ENCODE measurements at regions not wholly inside any gene's neighbourhood (a gene's known extent, or its start where the extent isn't known, plus 50 kb on each side); places are given as distances from the start of the nearest gene placed in this dataset.
"Not testable (repeated sequence)": the region's sequence is repeated elsewhere in the genome, so short reads cannot be mapped to it uniquely, and the experiment has no call there.

DNA sequence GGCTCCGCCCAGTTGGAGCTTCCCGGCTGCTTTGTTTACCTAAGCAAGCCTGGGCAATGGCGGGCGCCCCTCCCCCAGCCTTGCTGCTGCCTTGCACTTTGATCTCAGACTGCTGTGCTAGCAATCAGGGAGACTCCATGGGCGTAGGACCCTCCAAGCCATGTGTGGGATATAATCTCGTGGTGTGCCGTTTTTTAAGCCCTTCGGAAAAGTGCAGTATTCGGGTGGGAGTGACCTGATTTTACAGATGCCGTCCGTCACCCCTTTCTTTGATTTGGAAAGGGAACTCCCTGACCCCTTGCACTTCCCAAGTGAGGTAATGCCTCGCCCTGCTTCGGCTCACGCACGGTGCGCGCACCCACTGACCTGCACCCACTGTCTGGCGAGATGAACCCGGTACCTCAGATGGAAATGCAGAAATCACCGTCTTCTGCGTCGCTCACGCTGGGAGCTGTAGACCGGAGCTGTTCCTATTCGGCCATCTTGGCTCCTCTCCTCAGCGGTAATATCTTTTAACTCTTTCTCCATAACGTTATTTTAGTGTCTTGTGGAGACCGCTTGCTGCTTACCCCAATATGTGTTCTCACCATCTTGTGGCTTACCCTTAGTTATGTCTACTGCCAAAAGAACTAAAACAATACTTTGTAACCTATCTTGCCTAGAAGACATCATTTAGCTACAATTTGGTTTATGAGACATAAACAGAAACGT lies 328.7 kb upstream of the EPHA5 start:
- not testable (repeated sequence) for DNase-seq

DNA sequence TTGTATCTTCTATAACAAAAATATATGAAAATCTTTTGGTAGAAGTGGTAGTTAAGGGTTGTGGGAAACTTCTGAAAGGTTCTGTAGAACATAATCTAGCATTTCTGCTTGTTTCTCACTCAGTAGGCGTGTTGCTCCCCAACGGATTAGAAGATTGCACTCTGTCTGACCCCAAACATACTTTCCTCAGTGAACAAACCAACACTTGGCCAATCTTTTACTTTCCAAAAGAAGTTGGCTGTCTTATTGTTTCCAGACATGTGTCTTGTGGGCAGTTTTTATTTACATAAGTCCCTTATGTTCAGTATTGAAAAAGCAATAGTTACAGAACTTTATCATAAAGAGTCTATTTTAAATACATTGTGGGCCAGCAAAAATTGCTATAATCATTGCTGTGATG lies 312.8 kb upstream of the EPHA5 start:
- DNase-seq, result no peak

DNA sequence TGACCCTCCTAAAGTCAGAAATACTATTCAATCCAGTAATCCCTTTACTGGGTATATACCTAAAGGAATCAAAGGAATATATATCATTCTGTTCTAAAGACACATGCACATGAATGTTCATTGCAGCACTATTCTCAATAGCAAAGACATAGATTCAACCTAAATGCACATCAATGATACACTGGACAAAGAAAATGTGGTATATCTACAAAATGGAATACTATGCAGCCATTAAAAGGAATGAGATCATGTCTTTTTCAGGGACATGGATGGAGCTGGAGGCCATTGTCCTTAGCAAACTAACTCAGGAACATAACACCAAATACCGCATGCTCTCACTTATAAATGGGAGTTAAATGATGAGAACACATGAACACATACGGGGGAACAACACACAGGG lies 306.0 kb upstream of the EPHA5 start:
- DNase-seq, result no peak

GRCh38 chr4:65973186-65973585 lies 302.9 kb upstream of the EPHA5 start:
- no peak for DNase-seq

DNA sequence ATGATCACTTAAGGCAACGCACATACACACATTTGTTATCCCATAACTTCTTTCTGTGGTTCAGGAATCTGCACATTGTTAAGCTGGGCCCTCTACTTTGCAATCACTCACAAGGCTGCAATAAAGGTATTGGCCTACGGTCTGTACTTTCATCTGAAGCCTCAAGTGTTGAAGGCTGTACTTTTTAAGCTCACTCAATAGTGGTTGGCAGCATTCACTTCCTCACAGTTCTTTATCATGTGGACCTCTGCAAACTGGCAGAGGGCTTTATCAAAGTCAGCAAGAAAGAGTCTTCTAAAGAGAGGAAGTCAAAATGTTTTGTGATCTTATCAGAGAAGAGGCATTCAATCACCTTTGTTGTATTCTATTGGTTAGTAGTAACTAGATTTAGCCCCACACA lies 301.4 kb upstream of the EPHA5 start:
- no peak for DNase-seq

GRCh38 chr4:65968831-65969558 lies 298.7 kb upstream of the EPHA5 start:
- peak; percentile 27 for DNase-seq

DNA sequence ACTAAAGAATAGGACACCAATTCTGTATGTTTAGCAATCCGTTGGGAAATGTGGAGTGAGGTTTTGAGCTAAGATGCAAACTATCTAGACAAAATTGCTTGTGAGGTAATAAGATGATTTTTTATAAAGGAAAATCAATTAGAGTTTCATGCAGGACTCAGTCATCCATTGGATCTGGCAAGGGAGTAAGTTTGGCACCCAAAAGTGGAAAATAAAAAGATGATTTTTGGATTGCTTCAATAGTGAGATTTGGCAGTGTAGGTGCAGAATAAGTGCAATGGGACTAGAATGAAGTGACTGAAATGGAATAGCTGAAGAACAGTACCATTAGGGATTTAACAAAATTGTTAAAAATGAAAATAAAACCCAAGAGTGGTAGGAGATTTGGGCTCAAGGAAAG lies 290.5 kb upstream of the EPHA5 start:
- no peak for DNase-seq

GRCh38 chr4:65954416-65954815 lies 284.1 kb upstream of the EPHA5 start:
- DNase-seq, result no peak

GRCh38 chr4:65951177-65951576 lies 280.9 kb upstream of the EPHA5 start:
- DNase-seq, result no peak

DNA sequence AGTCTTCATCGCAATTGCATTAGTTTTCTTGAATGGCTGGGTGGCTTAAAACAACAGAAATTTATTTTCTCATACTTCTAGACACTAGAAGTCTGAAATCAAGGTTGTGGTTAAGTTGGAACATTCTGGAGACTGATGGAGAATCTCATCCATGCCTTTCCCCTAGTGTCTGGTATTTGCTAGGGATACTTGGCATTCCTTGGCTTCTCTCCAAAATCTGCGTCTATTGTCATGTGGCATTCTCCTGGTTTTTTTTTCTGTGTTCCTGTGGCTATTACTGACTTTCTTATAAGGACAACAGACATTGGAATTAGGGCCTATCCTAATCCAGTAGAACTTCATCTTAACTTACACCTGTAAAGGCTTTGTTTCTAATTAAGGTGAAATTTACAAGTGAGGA lies 272.8 kb upstream of the EPHA5 start:
- DNase-seq, result peak; percentile 60

DNA sequence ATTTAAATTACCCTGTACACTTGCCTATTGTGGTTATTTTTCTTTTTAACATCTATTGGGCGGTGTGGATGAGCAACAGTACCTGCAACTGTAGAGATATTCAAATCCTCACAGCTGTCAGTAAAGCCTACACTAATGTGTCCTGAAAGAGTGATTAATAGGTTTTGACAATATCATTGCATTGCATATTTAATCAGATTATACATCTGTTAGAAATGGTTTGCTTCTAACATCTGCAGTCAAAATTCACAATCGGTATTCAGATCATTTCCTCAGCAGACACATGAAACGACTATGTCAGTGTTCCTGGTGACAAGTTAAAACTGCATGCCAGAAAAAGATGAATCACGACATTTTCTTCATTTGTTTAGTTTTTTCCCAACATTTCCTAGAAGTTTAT lies 254.6 kb upstream of the EPHA5 start:
- peak; percentile 60 for DNase-seq

- DNase-seq, result peak; percentile 17
Measured at GRCh38 chr4:65923616-65924015, 253.3 kb upstream of the EPHA5 start.

DNA sequence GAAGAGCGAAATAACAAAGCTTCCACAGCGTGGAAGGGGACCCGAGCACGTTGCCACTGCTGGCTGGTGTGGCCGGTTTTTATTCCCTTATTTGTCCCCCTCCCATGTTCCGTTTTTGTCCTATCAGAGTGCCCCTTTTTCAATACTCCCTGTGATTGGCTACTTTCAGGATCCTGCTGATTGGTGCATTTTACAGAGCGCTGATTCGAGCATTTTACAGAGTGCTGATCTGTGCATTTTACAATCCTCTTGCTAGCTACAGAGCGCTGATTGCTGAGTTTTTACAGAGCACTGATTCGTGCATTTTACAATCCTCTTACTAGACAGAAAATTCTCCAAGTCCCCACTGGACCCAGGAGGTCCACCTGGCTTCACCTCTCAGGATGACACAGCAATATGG lies 250.9 kb upstream of the EPHA5 start:
- no peak for DNase-seq

GRCh38 chr4:65918872-65919271 lies 248.6 kb upstream of the EPHA5 start:
- peak; percentile 20 for DNase-seq

DNA sequence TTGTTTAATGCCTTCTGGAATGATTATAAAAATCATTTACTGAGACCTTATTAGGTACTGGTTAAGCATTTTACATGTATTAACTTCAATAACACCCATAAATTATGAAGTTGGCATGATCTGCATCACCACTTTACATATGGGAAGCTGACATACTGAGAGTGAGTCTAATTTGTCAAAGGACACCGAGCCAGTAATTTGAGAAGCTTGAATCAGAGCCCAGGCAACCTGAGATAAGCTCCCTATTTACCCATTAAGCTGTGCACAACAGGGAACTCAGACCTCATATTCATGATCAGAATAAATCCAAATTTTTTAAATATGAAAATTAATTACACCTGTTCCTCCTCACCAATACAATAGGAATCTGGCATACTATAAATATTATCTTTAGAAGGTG lies 247.9 kb upstream of the EPHA5 start:
- DNase-seq, result peak; percentile 69

DNA sequence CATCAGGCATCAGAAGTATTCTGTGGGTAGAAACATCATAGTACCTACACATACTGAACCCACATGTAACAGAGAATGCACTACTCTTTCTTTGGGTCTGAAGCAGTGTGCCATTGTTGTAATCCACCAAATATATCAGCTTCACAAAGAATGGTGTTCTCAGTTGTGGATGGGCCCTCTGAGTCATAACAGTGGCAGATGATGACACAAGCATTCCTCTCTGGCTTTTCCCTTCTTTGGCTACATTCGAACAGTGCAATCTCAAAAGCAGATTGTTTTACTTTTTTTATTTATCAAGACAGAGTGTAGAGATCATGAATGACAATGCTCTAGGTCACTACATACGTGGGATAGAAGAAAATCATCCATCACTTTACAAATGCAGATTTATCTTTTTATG lies 247.2 kb upstream of the EPHA5 start:
- no peak for DNase-seq

GRCh38 chr4:65911720-65912119 lies 241.4 kb upstream of the EPHA5 start:
- peak; percentile 29 for DNase-seq

- DNase-seq, result no peak
Measured at GRCh38 chr4:65893957-65894755, 223.9 kb upstream of the EPHA5 start.

DNA sequence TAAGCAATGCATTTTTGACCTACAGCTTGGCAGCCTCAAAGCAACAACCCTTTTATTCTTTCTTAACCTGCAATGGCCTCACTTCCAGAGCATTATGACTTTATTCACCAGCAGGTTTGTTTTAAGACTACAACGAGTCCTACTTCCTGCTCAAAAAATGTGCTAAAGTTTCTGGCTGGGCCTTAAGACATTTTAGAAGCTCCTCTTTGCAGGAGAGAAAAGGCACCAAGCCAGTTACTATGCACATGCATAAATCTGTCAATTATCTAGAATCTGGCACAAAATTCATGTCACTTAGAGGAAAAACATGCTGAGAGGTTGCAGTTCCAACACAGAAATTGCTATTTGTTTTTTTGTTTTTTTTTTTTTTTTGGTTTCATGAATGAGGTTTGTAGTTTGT lies 223.0 kb upstream of the EPHA5 start:
- DNase-seq, result no peak

DNA sequence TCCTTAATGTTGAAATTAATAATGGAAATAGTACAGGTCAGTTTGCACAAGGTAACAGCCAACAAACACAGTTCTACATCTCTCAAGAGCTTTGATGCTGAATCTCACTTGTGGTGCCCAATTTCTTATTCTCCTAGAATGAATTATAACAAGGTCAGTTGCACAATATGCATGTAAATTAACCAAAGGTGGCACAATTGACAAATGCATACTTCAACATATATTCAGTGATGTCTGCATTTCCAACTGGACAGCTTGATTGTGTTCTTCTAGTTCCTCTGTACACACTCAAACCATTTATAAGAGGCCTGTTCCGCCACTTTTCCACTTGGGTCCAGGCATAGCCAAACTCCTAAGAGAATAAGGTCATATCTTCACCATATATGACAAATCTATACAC lies 210.3 kb upstream of the EPHA5 start:
- DNase-seq, result peak; percentile 53

- DNase-seq, result no peak
Measured at GRCh38 chr4:65868096-65868824, 198.0 kb upstream of the EPHA5 start.

GRCh38 chr4:65865489-65865888 lies 195.2 kb upstream of the EPHA5 start:
- DNase-seq, result peak; percentile 27

DNA sequence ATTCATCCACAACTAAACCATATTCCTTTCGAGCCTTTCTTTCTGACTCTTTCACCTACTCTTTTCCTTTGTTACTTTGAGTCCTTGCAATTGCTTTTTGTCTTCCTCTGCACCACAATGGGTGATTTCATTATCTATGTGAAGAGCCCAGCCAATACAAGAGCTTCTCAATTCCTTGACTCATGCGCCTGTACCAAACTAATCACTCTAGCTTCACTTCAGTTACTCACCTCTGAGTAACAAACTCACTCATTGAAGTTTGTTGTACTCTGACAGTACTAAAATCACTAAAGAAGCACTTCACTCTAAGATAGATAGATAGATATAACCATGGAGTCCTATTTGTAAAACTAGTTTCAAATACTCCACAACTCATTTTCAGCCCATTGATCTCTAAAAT lies 191.7 kb upstream of the EPHA5 start:
- no peak for DNase-seq

Data from NCI-H69 (cell line).